ENCODE measurements at regions not wholly inside any gene's neighbourhood (a gene's known extent, or its start where the extent isn't known, plus 50 kb on each side); places are given as distances from the start of the nearest gene placed in this dataset.

GRCh38 chr11:92711926-92712325 lies 257.5 kb upstream of the MTNR1B start:
- Histone ChIP-seq H2AK5ac (ENCODE audit: low read length) (no peak overlapping the region), H3K9ac (ENCODE audit: low read length) (no peak overlapping the region), H2BK12ac (ENCODE audit: low read length) (no peak overlapping the region), H4K8ac (ENCODE audit: low read depth, low read length) (no peak overlapping the region), H4K12ac (ENCODE audit: low read depth, low read length) (no peak overlapping the region), H3K9me3 (ENCODE audit: insufficient read depth, low read depth, low read length) (no peaks in the 10 kb centered on the region), H3K79me2 (ENCODE audit: control insufficient read depth, insufficient read depth, low read length, poor library complexity) (no peaks in the 10 kb centered on the region), H3K79me1 (ENCODE audit: low read length) (no peaks in the 10 kb centered on the region), H3K4ac (ENCODE audit: low read depth, low read length) (no peak overlapping the region), H2BK120ac (ENCODE audit: insufficient read depth, low read length, poor library complexity) (no peak overlapping the region), H4K91ac (ENCODE audit: low read depth, low read length) (no peak overlapping the region), H2BK5ac (ENCODE audit: low read depth, low read length, poor library complexity) (no peak overlapping the region), H3K18ac (ENCODE audit: low read length) (no peak overlapping the region), H3K4me3 (ENCODE audit: low read depth, low read length) (no peak overlapping the region), H3K4me1 (ENCODE audit: control insufficient read depth in 1 of 2, insufficient read depth in 2 of 2, low read length in 2 of 2) (no peaks in the 10 kb centered on the region), H2AFZ (ENCODE audit: insufficient read depth, low read length, poor library complexity) (no peak overlapping the region), H3K4me2 (ENCODE audit: low read length) (no peak overlapping the region), H3K27me3 (ENCODE audit: insufficient read depth, low read length) (no peaks in the 10 kb centered on the region), H3K36me3 (ENCODE audit: control insufficient read depth in 1 of 2, insufficient read depth in 2 of 2, low read length in 2 of 2) (no peaks in the 10 kb centered on the region), H3K14ac (ENCODE audit: low read length) (no peak overlapping the region), H3K23ac (ENCODE audit: low read length) (no peak overlapping the region), H3K27ac (ENCODE audit: low read depth, low read length) (no peak overlapping the region)
- WGBS (ENCODE audit: extremely low coverage, insufficient coverage, insufficient read length) = no CpG with 5 or more reads among the region's 4 CpGs
- no peak for DNase-seq

GRCh38 chr11:92714111-92714510 lies 255.3 kb upstream of the MTNR1B start:
- WGBS (ENCODE audit: extremely low coverage, insufficient coverage, insufficient read length) = no CpG with 5 or more reads among the region's 1 CpG

GRCh38 chr11:92717240-92717639 lies 252.2 kb upstream of the MTNR1B start:
- Histone ChIP-seq H3K4me3 (ENCODE audit: low read depth, low read length) (no peak overlapping the region), H4K91ac (ENCODE audit: low read depth, low read length) (no peak overlapping the region), H3K4ac (ENCODE audit: low read depth, low read length) (no peak overlapping the region), H3K27me3 (ENCODE audit: insufficient read depth, low read length) (no peaks in the 10 kb centered on the region), H3K4me1 (ENCODE audit: control insufficient read depth in 1 of 2, insufficient read depth in 2 of 2, low read length in 2 of 2) (no peaks in the 10 kb centered on the region), H3K27ac (ENCODE audit: low read depth, low read length) (no peak overlapping the region), H4K8ac (ENCODE audit: low read depth, low read length) (no peak overlapping the region), H2AFZ (ENCODE audit: insufficient read depth, low read length, poor library complexity) (no peak overlapping the region), H3K4me2 (ENCODE audit: low read length) (no peak overlapping the region), H3K18ac (ENCODE audit: low read length) (no peak overlapping the region), H3K23ac (ENCODE audit: low read length) (no peak overlapping the region), H3K79me1 (ENCODE audit: low read length) (no peaks in the 10 kb centered on the region), H3K14ac (ENCODE audit: low read length) (no peak overlapping the region), H2BK120ac (ENCODE audit: insufficient read depth, low read length, poor library complexity) (no peak overlapping the region), H2BK12ac (ENCODE audit: low read length) (no peak overlapping the region), H3K79me2 (ENCODE audit: control insufficient read depth, insufficient read depth, low read length, poor library complexity) (no peaks in the 10 kb centered on the region), H3K9ac (ENCODE audit: low read length) (no peak overlapping the region), H2AK5ac (ENCODE audit: low read length) (no peak overlapping the region), H4K12ac (ENCODE audit: low read depth, low read length) (no peak overlapping the region), H3K9me3 (ENCODE audit: insufficient read depth, low read depth, low read length) (no peaks in the 10 kb centered on the region), H3K36me3 (ENCODE audit: control insufficient read depth in 1 of 2, insufficient read depth in 2 of 2, low read length in 2 of 2) (no peaks in the 10 kb centered on the region), H2BK5ac (ENCODE audit: low read depth, low read length, poor library complexity) (no peak overlapping the region)
- no CpG with 5 or more reads among the region's 1 CpG for WGBS (ENCODE audit: extremely low coverage, insufficient coverage, insufficient read length)
- no peak for DNase-seq

More at GRCh38 chr11:92714111-92714510, 255.3 kb upstream of the MTNR1B start:
- Histone ChIP-seq H3K23ac (ENCODE audit: low read length) (no peak overlapping the region), H3K27ac (ENCODE audit: low read depth, low read length) (no peak overlapping the region), H4K8ac (ENCODE audit: low read depth, low read length) (no peak overlapping the region), H3K79me2 (ENCODE audit: control insufficient read depth, insufficient read depth, low read length, poor library complexity) (no peaks in the 10 kb centered on the region), H3K4me2 (ENCODE audit: low read length) (no peak overlapping the region), H3K14ac (ENCODE audit: low read length) (no peak overlapping the region), H3K9me3 (ENCODE audit: insufficient read depth, low read depth, low read length) (no peaks in the 10 kb centered on the region), H3K4me1 (ENCODE audit: control insufficient read depth in 1 of 2, insufficient read depth in 2 of 2, low read length in 2 of 2) (no peaks in the 10 kb centered on the region), H2AFZ (ENCODE audit: insufficient read depth, low read length, poor library complexity) (no peak overlapping the region), H3K27me3 (ENCODE audit: insufficient read depth, low read length) (no peaks in the 10 kb centered on the region), H3K4me3 (ENCODE audit: low read depth, low read length) (no peak overlapping the region), H4K91ac (ENCODE audit: low read depth, low read length) (no peak overlapping the region), H4K12ac (ENCODE audit: low read depth, low read length) (no peak overlapping the region), H2AK5ac (ENCODE audit: low read length) (no peak overlapping the region), H2BK5ac (ENCODE audit: low read depth, low read length, poor library complexity) (no peak overlapping the region), H3K79me1 (ENCODE audit: low read length) (no peaks in the 10 kb centered on the region), H3K9ac (ENCODE audit: low read length) (no peak overlapping the region), H2BK12ac (ENCODE audit: low read length) (no peak overlapping the region), H3K4ac (ENCODE audit: low read depth, low read length) (no peak overlapping the region), H3K36me3 (ENCODE audit: control insufficient read depth in 1 of 2, insufficient read depth in 2 of 2, low read length in 2 of 2) (no peaks in the 10 kb centered on the region), H2BK120ac (ENCODE audit: insufficient read depth, low read length, poor library complexity) (no peak overlapping the region), H3K18ac (ENCODE audit: low read length) (no peak overlapping the region)
- DNase-seq = no peak

- Histone ChIP-seq H4K12ac (ENCODE audit: low read depth, low read length) (no peak overlapping the region), H3K4ac (ENCODE audit: low read depth, low read length) (no peak overlapping the region), H2BK120ac (ENCODE audit: insufficient read depth, low read length, poor library complexity) (no peak overlapping the region), H3K4me1 (ENCODE audit: control insufficient read depth in 1 of 2, insufficient read depth in 2 of 2, low read length in 2 of 2) (no peaks in the 10 kb centered on the region), H2AFZ (ENCODE audit: insufficient read depth, low read length, poor library complexity) (no peak overlapping the region), H4K8ac (ENCODE audit: low read depth, low read length) (no peak overlapping the region), H2AK5ac (ENCODE audit: low read length) (no peak overlapping the region), H2BK5ac (ENCODE audit: low read depth, low read length, poor library complexity) (no peak overlapping the region), H4K91ac (ENCODE audit: low read depth, low read length) (no peak overlapping the region), H3K14ac (ENCODE audit: low read length) (no peak overlapping the region), H3K23ac (ENCODE audit: low read length) (no peak overlapping the region), H3K27ac (ENCODE audit: low read depth, low read length) (no peak overlapping the region), H3K9ac (ENCODE audit: low read length) (no peak overlapping the region), H3K4me3 (ENCODE audit: low read depth, low read length) (no peak overlapping the region), H3K4me2 (ENCODE audit: low read length) (no peak overlapping the region), H3K79me1 (ENCODE audit: low read length) (no peaks in the 10 kb centered on the region), H3K36me3 (ENCODE audit: control insufficient read depth in 1 of 2, insufficient read depth in 2 of 2, low read length in 2 of 2) (no peaks in the 10 kb centered on the region), H3K79me2 (ENCODE audit: control insufficient read depth, insufficient read depth, low read length, poor library complexity) (no peaks in the 10 kb centered on the region), H3K18ac (ENCODE audit: low read length) (no peak overlapping the region), H2BK12ac (ENCODE audit: low read length) (no peak overlapping the region), H3K9me3 (ENCODE audit: insufficient read depth, low read depth, low read length) (no peaks in the 10 kb centered on the region), H3K27me3 (ENCODE audit: insufficient read depth, low read length) (no peaks in the 10 kb centered on the region)
- no peak for DNase-seq
- WGBS (ENCODE audit: extremely low coverage, insufficient coverage, insufficient read length) = no CpG with 5 or more reads among the region's 3 CpGs
Measured at GRCh38 chr11:92720385-92720784, 249.1 kb upstream of the MTNR1B start.

Data from trophoblast cell (in vitro differentiated cells and primary cell).